ENCODE measurements at regions not wholly inside any gene's neighbourhood (a gene's known extent, or its start where the extent isn't known, plus 50 kb on each side); places are given as distances from the start of the nearest gene placed in this dataset.

DNA sequence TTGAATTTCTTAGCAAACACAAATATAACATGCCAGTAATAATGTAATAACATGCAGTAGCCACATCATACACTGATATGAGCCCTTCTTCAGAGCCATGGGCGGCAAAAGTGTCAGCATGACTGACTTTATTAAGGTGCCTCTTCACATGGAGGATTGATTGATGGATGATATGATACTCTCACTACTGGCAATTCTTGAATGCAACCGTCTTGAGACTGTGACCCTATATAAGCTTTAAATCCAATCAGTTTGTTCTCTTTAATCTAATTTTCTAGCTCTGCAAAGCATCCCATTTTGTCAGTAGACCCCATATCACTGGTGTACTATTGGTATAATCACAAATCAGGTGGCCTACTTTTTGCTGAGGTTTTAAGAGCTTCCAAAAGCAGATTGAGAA is 463.7 kb upstream of the ROBO2 start:
- TF ChIP-seq CTCF (IDR thresholded peaks at IDR 0.05) (no peak), POLR2AphosphoS5 (IDR thresholded peaks at IDR 0.05; ENCODE audit: low read depth, low read length) (no peak), SIN3A (IDR thresholded peaks at IDR 0.05; ENCODE audit: borderline replicate concordance, insufficient read depth, low read depth, low read length) (no peak)
- TF ChIP-seq, protein P1, sequence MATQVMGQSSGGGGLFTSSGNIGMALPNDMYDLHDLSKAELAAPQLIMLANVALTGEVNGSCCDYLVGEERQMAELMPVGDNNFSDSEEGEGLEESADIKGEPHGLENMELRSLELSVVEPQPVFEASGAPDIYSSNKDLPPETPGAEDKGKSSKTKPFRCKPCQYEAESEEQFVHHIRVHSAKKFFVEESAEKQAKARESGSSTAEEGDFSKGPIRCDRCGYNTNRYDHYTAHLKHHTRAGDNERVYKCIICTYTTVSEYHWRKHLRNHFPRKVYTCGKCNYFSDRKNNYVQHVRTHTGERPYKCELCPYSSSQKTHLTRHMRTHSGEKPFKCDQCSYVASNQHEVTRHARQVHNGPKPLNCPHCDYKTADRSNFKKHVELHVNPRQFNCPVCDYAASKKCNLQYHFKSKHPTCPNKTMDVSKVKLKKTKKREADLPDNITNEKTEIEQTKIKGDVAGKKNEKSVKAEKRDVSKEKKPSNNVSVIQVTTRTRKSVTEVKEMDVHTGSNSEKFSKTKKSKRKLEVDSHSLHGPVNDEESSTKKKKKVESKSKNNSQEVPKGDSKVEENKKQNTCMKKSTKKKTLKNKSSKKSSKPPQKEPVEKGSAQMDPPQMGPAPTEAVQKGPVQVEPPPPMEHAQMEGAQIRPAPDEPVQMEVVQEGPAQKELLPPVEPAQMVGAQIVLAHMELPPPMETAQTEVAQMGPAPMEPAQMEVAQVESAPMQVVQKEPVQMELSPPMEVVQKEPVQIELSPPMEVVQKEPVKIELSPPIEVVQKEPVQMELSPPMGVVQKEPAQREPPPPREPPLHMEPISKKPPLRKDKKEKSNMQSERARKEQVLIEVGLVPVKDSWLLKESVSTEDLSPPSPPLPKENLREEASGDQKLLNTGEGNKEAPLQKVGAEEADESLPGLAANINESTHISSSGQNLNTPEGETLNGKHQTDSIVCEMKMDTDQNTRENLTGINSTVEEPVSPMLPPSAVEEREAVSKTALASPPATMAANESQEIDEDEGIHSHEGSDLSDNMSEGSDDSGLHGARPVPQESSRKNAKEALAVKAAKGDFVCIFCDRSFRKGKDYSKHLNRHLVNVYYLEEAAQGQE (IDR thresholded peaks at IDR 0.05; ENCODE audit: insufficient read depth in 1 of 2, low read depth in 2 of 2, low read length in 1 of 2): no peak

Measured in Panc1 (cell line).